Glutamatergic neuron (in vitro differentiated cells): ENCODE measurements at regions not wholly inside any gene's neighbourhood (a gene's known extent, or its start where the extent isn't known, plus 50 kb on each side); places are given as distances from the start of the nearest gene placed in this dataset.

Source experiments
- DNase-seq: peaks from one replicate; pipeline ENCODE4 v3.0.0; 2022
- H3K27ac Mint-ChIP-seq: one replicate; pipeline ENCODE4 v1.8.0; 2020; ENCODE audit warnings: mild to moderate bottlenecking, mixed read lengths, inconsistent platforms; ENCODE audit not compliant: unreplicated experiment
- H3K27me3 Mint-ChIP-seq: one replicate; pipeline ENCODE4 v1.8.0; 2020; ENCODE audit warnings: mild to moderate bottlenecking, moderate library complexity, mixed read lengths, inconsistent platforms; ENCODE audit not compliant: unreplicated experiment
- H3K36me3 Mint-ChIP-seq: one replicate; pipeline ENCODE4 v1.8.0; 2020; ENCODE audit warnings: mild to moderate bottlenecking, mixed read lengths, inconsistent platforms; ENCODE audit not compliant: unreplicated experiment
- H3K4me1 Mint-ChIP-seq: one replicate; pipeline ENCODE4 v1.8.0; 2020; ENCODE audit warnings: mild to moderate bottlenecking, low read depth, mixed read lengths, inconsistent platforms; ENCODE audit not compliant: unreplicated experiment
- H3K4me3 Mint-ChIP-seq: one replicate; pipeline ENCODE4 v1.8.0; 2020; ENCODE audit warnings: mild to moderate bottlenecking, mixed read lengths, inconsistent platforms; ENCODE audit not compliant: unreplicated experiment
- H3K9me3 Mint-ChIP-seq: one replicate; pipeline ENCODE4 v1.8.0; 2020; ENCODE audit warnings: mild to moderate bottlenecking, moderate library complexity, mixed read lengths, inconsistent platforms; ENCODE audit not compliant: unreplicated experiment
- TF ChIP-seq, protein P1 (sequence below): fragments of 200-600 bp; sonication (generic); IDR thresholded peaks from one replicate; pipeline ENCODE4 v1.5.0; 2021; ENCODE audit not compliant: partially characterized antibody, unreplicated experiment

DNA sequence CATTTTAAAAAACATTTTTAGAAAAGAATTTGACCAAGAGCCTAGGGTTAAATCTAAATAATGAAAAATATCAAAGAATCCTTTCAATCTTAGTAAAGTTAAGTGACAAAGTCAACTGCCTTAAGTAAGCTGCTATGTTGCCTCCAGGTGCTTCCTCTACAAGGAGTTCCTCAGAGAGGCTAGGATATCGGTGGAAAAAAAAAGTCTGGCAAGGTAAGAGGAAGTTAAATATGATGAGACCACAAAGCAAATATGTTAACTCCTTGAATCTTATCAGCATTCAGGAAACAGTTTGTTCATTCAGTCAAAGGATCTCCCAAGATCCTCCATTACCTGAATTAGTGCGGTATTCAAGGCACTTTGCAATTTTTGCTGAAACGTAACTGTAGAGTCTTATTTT is 563.5 kb downstream of the PTPRC start:
- Mint-ChIP-seq H3K36me3 (no peaks in the 10 kb centered on the region), H3K27ac (no peak overlapping the region), H3K4me3 (no peak overlapping the region), H3K27me3 (no peaks in the 10 kb centered on the region), H3K4me1 (no peaks in the 10 kb centered on the region), H3K9me3 (no peaks in the 10 kb centered on the region)
- TF ChIP-seq, protein P1, sequence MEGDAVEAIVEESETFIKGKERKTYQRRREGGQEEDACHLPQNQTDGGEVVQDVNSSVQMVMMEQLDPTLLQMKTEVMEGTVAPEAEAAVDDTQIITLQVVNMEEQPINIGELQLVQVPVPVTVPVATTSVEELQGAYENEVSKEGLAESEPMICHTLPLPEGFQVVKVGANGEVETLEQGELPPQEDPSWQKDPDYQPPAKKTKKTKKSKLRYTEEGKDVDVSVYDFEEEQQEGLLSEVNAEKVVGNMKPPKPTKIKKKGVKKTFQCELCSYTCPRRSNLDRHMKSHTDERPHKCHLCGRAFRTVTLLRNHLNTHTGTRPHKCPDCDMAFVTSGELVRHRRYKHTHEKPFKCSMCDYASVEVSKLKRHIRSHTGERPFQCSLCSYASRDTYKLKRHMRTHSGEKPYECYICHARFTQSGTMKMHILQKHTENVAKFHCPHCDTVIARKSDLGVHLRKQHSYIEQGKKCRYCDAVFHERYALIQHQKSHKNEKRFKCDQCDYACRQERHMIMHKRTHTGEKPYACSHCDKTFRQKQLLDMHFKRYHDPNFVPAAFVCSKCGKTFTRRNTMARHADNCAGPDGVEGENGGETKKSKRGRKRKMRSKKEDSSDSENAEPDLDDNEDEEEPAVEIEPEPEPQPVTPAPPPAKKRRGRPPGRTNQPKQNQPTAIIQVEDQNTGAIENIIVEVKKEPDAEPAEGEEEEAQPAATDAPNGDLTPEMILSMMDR = no peak
- DNase-seq = no peak

- H3K27me3 Mint-ChIP-seq = no peaks in the 10 kb centered on the region
Measured at GRCh38 chr1:199204231-199204630, 565.4 kb downstream of the PTPRC start.

DNA sequence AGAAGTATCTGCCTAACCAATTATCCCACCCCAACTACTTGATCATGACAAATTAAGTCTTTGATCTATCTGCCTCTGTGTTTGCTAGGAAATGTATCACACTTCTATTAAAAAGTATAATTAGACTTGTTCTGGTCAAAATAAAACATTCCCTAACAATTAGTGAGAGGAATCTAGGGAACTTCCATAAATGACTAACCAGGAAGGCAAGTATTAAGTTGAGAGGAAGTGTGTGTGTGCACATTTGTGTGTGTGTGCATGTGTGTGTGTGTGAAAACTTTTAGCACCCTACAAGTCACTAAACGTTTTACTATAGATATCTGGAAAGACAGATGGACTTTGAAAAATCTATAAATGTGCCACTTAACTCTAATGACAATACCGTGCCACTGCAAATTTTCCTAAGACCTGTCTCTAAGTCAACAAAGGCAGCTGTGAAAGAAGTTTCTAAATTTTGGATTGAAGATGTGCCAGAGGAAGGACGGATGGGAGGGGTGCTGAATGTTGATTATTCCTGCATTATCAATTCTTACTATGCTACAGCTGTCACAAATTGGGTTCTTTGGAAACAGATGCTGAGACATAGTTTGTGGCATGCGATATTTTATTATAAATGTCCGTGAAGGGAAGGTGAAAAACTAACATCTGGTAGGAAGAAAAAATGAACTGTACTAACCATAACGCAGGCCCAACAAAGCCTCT is 567.1 kb downstream of the PTPRC start:
- H3K4me3 Mint-ChIP-seq = no peak overlapping the region
- H3K36me3 Mint-ChIP-seq = no peaks in the 10 kb centered on the region
- H3K27me3 Mint-ChIP-seq = no peaks in the 10 kb centered on the region
- TF ChIP-seq, protein P1 = no peak
- DNase-seq = no peak
- no peaks in the 10 kb centered on the region for H3K4me1 Mint-ChIP-seq
- H3K27ac Mint-ChIP-seq = no peak overlapping the region
- H3K9me3 Mint-ChIP-seq = no peaks in the 10 kb centered on the region

More at GRCh38 chr1:199204231-199204630, 565.4 kb downstream of the PTPRC start:
- H3K27ac Mint-ChIP-seq = no peak overlapping the region
- no peaks in the 10 kb centered on the region for H3K4me1 Mint-ChIP-seq
- no peaks in the 10 kb centered on the region for H3K9me3 Mint-ChIP-seq
- DNase-seq = no peak
- H3K36me3 Mint-ChIP-seq = no peaks in the 10 kb centered on the region
- H3K4me3 Mint-ChIP-seq = no peak overlapping the region
- TF ChIP-seq, protein P1 = no peak

DNA sequence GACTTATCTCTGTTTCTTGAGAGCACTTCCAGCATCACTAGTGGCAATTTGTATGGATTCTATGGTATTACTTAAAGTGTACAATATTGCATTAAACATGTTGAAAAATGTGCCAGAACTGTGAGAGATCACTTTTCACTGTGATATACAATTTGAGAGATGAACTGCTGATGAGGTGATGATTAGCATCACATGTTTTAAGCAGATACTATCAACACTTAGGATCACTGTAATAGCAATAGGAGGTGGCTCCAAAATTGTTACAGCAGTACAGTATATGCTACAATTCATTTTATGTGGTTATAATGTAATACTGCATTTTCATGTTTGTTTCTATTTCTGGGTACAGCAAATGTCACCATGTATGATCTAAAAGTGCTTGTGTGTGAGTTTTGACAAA is 570.0 kb downstream of the PTPRC start:
- TF ChIP-seq, protein P1 = no peak
- no peak overlapping the region for H3K27ac Mint-ChIP-seq
- no peak overlapping the region for H3K4me3 Mint-ChIP-seq
- no peaks in the 10 kb centered on the region for H3K27me3 Mint-ChIP-seq
- H3K36me3 Mint-ChIP-seq = no peaks in the 10 kb centered on the region
- H3K9me3 Mint-ChIP-seq = no peaks in the 10 kb centered on the region
- DNase-seq = no peak
- H3K4me1 Mint-ChIP-seq = no peaks in the 10 kb centered on the region

GRCh38 chr1:199218065-199218464 is 579.2 kb downstream of the PTPRC start:
- TF ChIP-seq, protein P1 = no peak
- Mint-ChIP-seq H3K4me1 (peaks cover 3% of the 10 kb centered on the region), H3K36me3 (peaks cover 4% of the 10 kb centered on the region), H3K4me3 (no peak overlapping the region), H3K27me3 (no peaks in the 10 kb centered on the region), H3K9me3 (no peaks in the 10 kb centered on the region), H3K27ac (no peak overlapping the region)
- DNase-seq = no peak
